Inflammatory macrophage treated with lipopolysaccharide for 4 hours (primary cell): ENCODE measurements at regions not wholly inside any gene's neighbourhood (a gene's known extent, or its start where the extent isn't known, plus 50 kb on each side); places are given as distances from the start of the nearest gene placed in this dataset.

Source experiments
- DNase-seq: peaks from one replicate; pipeline ENCODE4 v3.0.0-alpha.2; 2020

DNA sequence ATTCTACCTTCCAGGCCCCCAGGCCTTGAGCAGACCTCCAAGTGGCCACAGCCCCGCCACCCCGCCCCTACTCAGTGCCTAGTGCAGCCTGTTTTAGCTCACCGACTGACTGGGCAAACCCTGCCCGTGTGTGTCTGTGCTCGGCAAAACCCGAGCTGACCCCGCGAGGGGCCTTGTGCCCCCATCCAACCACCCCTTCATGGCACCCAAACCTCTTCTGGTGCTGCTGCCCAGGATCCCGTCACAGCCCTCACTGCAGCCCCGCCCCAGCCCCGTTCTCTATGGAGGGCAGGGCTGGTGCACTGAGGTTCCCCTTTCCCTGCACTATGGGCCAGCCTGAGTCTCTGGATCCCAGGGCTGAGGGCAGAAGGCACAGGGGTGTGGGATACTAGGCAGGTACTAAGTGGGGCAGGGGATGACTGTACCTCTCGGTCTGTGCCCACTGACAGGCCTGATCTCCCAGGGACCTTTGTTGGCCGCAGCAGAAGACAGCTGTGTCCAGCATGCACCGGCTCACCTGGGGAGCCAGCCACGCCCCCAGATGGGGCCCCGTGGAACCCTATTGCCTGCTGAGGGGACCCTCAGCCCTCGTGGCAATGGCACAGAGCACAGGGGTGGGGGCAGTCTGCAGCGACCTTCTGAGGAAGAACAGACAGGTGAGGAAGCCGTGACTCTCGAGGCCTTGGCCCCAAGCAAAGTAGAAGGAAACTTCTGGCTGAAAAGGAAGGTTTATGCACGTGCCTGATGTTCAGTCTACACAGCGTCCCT is 69.9 kb upstream of the OTOS start:
- no peak for DNase-seq

DNA sequence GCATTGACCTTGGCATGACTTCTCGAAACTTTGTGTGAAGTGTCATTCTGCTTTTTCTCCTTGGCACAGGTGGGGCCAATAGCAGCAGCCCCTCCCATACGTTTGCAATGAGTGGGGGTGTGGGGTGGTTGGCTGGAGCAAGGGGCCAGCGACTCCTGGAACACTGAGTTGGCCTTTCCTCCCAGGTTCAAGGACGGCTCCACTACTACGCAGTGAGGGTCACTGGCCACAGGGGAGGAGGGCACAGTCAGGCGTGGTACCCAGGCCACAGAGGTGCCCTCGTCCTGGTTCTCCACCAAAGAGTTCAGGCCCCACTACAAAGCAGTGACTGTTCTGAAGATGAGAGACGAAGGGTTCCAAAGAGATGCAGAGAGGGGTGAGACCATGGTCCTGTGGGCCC is 70.6 kb upstream of the OTOS start:
- DNase-seq = no peak

DNA sequence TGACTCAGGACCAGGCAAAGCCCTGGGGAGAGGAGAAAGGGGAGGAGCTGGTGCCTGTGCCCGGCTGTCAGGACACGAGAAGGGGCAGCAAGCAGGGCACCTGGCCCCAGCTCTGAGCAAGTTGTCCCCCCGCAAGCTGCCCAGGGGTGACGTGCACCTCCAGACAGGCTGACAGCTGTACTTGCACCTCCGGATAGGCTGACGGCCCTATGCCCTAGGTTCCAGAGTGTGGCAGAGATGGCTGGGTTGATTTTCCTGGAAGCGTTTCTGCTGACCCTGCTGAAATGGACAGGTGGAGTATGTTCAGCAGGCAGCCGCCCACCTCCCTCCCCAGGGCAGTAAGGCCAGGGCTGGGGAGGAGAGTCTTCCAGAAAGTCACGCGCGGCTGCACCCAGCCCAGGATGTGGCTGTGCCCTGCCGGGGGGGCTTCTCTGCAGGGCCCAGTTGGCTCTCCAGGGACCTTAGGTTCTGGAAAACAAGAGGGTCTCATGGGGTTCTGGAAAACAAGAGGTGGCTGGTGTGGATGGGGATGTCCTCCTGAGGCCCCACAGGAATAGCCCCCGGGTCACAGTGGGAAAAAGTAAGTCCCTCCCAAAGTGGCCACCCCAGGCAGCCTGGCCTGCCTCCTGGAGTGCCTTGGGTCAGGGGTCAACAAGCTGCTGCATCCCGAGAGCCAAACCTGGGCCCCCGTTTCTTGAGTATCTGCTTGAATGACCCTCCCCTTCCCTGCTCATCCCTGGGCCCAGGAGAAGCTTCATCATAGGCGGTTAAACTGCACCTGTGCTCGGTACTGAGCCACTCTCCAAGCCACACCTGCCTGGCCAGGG is 71.4 kb upstream of the OTOS start:
- no peak for DNase-seq

- no peak for DNase-seq
Measured at GRCh38 chr2:240212425-240213225, 72.2 kb upstream of the OTOS start.

DNA sequence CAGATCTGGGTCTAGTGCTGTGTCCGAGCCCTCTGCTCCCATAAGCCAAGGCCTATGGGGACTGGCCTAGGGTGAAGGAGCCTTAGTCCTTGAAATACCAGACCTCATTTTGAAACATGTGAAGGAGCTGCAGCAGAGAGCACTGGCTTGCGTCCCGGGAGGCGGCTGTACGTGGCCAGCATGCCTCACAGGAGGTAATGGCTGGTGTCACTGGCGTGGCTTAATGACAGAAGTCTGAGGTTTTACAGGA is 72.7 kb upstream of the OTOS start:
- no peak for DNase-seq

GRCh38 chr2:240213476-240214421 is 73.3 kb upstream of the OTOS start:
- no peak for DNase-seq

DNA sequence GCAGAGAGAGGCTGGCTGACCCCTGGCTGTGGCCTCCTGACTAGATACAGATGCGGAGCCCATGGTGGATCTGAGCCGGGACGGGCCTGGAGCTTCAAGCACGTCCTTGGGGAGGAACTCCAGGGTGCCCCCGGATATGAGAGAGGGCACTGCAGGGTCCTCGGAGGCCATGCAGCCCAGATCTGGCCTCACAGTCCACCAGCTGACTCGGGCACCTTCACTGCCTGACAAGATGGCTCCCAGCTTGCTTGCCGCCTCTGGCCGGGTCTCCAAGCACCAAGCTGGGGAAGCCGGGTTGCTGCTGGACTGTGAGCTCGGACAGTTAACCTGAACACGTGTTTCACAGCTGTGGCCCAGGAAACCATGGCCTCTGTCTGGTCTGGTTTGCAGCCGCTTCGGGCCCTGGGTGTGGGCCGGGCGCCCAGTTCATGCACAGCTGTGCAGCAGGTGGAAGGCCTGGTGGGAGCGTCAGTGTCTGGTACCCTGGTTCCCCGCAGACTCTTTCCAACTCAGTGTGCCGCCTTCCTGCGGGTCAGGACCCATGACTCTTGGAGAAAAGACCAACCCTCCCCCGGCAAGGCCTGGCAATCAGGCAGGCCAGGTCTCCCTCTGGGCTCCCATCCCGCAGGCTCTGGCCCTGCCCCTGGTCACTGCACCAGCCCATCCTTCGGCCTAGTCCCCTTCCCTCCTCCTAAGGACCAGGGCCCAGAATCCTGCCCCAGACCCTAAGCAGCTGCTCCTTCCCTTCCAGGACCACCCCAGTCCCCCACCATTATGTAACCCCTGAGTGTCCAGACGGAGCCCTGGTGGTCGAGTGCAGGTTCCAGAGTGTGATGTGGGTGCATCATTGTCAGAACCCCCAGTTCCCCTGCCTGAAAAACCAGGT is 74.6 kb upstream of the OTOS start:
- DNase-seq = no peak

- no peak for DNase-seq
Measured at GRCh38 chr2:240215676-240216051, 75.2 kb upstream of the OTOS start.

- no peak for DNase-seq
Measured at GRCh38 chr2:240216167-240216566, 75.7 kb upstream of the OTOS start.

DNA sequence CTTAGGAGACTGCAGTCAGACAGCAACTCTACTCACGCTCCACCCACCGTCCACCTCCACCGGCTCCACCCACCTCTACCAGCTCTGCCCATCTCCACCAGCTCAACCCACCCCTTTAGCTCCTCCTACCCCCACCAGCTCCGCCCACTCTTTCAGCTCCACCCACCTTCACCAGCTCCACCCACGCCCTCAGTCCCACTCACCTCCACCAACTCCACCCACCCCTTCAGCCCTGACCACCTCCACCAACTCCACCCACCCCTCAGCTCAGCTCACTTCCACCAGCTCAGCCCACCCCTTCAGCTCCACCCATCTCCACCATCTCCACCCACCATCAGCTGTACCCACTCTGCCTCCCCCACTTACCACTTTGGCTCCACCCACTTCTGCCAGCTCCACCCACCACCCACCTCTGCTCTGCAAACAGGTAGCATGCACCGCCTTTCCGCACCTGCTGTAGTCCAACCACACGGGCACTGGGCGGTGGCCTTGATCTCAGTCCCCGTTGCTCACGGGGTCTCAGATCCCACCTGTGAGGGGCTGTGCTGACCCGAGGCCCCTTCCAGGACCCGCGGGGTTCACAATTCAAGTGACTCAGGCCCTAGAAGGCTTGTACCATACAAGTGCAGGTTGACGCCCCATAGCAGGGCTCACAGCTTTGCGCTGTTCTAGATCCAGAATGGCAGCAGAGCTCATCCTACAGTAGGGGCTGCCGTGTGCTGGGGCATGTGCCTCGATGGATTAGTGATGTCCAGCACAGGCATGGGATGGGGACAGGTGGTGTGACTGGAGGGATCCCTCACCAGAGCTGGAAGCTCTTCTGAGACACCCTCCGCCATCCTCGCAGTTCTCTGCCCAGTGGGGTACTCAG is 77.2 kb upstream of the OTOS start:
- DNase-seq = no peak

- DNase-seq = no peak
Measured at GRCh38 chr2:240219208-240219890, 78.9 kb upstream of the OTOS start.

DNA sequence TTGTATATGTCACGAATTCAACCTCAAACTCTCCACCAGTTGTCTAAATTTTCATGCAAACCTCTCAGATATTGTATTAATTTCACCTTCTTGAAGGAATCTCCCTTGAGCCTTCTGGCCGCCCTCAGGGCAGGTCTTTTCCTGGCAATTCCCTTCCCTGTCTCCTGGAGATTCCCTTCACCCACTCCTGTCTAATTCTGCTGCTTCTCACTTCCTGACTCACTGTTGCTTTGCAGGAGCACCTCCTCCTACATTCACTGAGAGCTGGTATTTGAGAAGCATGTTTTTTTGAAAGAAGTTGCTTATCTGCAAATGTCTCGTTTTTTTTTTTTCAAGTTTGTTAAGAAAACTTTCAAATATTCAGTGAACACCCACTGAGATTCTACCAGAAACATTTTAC is 79.9 kb upstream of the OTOS start:
- DNase-seq = no peak

- DNase-seq = no peak
Measured at GRCh38 chr2:240223631-240224030, 83.2 kb upstream of the OTOS start.

GRCh38 chr2:240224676-240225075 is 84.2 kb upstream of the OTOS start:
- no peak for DNase-seq

GRCh38 chr2:240225131-240225530 is 84.7 kb upstream of the OTOS start:
- no peak for DNase-seq

GRCh38 chr2:240225660-240226475 is 85.4 kb upstream of the OTOS start:
- DNase-seq = no peak

DNA sequence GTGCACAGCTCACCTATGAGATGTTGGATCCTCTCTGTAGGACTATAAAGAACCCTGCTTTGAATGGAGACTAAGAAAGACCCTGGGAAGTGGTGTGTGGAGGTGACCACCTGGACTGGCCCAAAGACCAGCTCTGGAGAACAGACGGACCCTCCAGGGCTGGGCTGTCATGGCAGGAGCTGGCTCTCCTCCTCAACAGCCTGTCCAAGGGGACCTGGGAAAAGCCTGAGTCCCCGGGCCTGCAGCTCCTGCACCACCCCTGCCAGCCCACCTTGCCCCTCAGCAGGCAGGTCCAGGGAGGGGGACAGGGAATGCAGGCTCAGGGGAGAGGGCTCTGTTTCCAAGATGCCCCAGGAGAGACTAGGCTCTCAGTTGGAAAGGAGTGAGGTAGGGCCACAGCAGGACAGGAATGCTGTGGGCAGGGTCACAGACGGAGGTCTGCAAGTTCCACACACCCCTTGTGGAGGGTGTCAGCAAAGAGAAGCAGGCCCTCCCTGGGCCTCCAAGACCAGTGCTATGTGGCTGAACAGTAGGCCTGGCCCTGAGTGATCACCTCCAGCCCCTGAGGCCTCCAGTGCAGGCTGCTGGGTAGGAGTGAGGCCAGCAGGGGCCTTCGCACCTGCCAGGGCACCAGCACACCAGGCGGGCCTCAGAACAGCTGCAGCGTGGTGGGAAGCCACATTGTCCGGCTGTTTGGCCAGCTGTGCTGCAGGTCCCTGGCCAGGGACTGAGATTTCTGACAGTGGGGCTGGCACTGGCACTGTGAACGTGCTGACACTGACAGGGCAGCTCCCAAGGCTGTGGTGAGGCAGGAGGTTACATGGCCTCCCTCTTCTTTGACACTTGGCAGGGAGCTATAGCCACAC is 86.4 kb upstream of the OTOS start:
- DNase-seq = no peak
